GM11168 (cell line): ENCODE measurements at regions not wholly inside any gene's neighbourhood (a gene's known extent, or its start where the extent isn't known, plus 50 kb on each side); places are given as distances from the start of the nearest gene placed in this dataset.

Experiments used
- in situ Hi-C: fragments of 300-500 bp; cut with MboI; formaldehyde crosslinking; loops from one replicate; pipeline ENCODE4 v1.12.0; 2022; ENCODE audit warnings: low sequenced_read_pairs; ENCODE audit not compliant: unreplicated experiment

DNA sequence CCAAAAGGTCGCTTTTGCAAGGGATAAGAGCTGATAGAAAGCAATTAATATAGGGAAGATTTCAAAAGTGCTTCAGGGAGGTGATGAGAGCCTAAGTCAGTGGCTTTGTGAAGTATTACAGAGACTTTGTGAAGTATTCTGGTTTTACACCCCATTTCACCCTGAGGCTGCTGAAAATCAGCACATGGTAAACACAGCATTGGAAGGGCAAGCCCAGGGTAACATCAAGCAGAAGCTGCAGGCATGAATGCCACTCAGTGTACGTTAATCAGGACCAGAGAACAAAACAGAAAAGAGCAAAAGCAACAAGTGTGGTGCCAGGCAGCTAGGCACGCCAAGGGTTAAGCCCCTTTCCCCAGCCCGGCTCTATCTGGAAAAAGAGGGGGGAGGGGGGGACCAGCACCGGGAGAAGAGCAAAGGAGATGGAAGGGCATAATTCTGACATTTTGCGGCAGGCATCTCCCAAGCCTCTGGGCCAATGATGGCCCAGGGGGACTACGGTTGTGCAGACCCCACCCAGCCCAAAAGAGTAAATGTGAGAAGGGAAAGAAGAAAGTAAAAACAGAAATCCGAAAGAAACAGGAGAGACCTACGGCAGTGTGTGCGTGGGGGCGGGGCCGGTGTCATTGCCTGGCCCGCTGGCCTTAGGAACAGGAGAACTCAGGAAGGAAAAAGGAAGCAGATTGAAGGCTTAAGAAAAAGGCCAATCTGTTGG is 58.9 kb downstream of the DHRS2 start:
- in situ Hi-C loops = no loop called here

DNA sequence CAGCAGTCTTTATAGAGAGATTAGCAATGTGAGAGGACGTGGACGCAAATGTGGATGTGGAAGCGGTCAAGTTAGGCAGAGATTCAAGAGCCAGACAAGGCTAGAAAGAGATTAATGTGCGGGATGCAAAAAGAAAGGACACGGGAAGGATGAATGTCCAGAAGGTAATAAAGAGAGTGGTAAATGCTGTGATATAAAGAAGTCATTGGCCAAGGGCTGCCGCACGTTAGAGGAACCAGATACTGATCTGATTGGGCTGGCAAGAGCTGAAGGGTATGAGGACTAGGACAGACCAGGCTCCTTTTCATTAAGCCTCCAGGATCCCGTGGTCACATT is 59.5 kb downstream of the DHRS2 start:
- in situ Hi-C loops = no loop called here

DNA sequence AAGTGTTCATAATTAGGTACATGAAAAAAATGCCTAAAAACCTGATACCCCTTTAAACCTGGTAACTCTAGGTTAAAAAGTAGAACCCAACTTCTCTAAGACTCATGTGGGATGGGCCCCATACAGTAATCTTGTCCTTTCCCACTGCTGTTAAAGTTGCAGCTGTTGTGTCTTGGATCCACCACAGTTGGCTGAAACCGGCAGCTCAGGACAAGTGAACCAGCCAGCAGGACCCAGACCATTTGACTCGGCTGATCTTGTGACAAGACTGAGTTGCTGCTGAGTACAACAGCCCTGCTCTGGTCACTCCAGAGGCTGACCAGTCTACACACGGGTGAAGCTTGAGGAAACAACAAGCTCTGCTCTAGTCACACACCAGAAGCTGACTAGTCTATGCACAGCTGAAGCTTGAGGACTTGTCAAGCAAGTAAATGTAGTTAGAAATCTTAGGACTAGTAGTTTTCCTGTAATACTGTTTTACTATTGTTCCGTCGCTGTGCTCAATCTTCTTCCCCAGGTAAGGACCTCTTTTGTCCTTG is 60.6 kb downstream of the DHRS2 start:
- in situ Hi-C loops = no loop called here

DNA sequence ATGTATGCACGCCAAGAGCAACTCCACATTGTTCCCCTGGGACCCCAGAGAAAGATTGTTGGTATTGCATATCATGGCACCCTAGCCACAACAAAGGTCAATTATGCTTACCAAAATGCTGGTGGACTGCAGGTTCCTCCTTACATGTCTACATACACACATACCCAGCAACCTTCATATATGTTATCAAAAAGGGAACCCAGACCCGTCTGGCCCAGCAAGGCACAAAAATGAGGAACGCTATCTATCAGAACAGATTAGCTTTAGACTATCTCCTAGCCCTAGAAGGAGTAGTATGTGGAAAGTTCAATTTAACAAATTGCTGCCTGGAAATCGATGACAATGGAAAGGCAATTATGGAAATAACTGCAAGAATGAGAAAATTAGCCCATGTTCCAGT is 61.5 kb downstream of the DHRS2 start:
- in situ Hi-C loops = no loop called here

DNA sequence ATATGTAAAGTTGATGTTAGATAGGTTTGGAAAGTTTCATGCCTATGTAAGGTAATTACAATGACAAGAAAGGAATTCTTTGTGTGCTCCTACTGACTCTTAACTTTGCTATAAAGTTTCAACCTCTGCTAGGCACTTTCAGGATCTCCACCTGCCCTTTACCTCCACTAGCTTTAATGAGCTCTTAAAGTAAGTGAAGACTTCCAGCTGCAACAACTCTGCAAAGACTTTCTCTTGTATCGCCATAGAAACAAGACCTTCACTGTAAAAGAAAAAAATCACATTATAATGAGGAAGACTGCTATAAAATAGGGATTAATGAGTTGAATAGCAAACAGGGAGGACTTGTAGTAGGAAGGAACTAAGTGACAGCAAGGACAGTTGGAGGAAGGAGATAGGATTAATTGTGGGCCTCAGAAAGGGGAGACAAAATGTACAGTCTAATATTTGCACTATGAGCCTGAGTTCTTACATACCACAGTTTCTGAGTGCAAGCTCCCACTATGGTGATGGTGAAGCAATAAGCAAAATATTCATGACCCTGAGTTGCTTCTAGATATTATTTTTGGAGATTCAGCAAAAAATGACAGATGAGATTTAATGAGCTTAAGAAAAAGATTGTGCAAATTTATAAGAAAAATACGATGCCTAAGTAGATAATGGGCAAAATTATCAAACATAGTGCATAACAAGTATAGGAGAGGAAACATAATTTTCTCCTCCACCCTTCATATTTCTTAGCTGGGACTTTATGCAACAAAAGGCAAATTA is 66.7 kb downstream of the DHRS2 start:
- in situ Hi-C loops = no loop called here

DNA sequence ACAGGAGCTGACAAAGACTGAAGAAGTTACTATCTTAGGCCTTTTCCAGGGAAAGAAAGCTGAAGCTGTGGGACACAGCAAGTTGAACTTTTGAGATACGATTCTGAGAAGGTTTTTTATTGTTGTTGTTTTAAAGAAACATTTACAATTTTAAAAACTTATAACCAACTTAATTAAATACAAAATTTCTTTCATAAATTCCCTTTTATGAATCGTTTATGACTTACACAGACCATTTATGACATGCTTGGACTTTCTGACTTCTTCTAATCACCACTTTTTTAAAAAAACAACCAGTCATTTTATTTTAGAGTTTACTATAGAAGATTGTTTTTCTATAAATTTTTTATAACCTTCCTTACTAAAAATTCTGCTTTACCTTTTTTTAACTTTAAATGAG is 68.7 kb downstream of the DHRS2 start:
- in situ Hi-C loops = no loop called here

DNA sequence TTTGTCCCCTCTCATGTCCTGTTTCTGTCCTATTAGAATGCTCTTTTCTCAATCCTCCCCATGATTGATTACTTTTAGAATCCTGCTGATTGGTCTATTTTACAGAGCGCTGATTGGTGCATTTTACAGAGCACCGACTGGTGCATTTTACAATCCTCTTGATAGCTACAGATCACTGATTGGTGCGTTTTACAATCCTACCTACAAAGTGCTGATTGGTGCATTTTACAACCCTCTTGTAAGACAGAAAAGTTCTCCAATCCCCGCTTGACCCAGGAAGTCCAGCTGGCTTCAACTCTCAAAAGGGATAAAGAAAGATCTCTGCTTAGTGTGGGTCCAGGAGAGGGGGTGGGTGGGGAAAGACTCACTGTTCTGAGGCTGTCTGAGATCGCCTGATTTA is 71.3 kb downstream of the DHRS2 start:
- in situ Hi-C loops = no loop called here

DNA sequence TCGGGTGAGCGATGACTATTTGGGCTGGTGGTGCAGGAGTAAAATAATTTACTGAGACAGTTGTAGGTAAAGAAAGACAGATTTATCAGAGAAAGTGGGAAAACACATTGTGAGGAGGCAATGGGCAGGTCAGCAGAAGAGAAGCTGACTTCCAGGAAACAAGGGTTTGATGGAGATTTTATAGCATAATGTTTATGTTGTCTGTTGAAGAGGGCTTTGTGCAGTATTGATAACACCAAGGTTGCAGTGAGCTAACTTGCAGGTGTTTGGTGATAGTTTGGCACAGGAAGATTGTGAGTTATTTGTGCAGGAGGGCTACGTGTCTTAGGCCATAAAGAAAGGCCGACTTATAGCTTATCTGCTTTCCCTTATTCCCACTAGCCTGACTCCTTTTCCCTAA is 72.2 kb downstream of the DHRS2 start:
- in situ Hi-C loops = no loop called here

DNA sequence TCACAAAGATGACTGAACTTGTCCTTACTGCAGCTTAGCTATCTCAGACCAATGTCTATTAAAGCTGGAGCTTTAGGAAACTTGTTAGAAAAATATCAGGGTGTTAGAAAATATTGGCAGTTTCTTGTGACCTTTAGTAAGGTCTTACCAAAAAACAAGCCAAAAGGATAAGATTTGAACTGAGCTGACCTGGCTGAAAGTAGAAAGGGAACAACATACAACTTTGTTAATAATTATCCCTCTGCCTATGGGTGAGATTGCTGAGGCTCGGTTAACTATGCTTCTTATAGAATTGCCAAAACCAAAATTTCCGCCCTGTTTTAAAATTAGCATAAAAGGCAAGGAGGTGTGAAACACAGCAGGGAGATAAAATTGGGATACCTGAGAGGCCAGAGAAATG is 73.8 kb downstream of the DHRS2 start:
- in situ Hi-C loops = no loop called here

DNA sequence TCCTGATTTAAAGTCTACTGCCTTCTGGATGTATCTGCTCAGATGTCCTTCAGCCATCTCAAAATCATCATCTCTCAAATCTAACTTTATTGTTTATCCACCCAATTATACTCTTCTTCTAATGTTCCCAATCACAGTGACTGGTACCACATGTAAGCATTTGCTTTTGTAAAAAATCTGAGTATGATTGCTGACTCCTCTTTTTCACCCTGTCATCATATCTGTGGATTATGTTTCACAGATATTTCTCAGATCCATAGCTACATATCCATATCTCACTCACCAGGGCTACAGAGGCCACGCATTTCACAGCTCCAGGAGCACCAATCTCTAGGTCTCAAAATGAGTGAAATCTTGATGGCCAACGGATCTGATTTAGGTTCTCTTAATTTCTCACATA is 76.1 kb downstream of the DHRS2 start:
- in situ Hi-C loops = no loop called here

DNA sequence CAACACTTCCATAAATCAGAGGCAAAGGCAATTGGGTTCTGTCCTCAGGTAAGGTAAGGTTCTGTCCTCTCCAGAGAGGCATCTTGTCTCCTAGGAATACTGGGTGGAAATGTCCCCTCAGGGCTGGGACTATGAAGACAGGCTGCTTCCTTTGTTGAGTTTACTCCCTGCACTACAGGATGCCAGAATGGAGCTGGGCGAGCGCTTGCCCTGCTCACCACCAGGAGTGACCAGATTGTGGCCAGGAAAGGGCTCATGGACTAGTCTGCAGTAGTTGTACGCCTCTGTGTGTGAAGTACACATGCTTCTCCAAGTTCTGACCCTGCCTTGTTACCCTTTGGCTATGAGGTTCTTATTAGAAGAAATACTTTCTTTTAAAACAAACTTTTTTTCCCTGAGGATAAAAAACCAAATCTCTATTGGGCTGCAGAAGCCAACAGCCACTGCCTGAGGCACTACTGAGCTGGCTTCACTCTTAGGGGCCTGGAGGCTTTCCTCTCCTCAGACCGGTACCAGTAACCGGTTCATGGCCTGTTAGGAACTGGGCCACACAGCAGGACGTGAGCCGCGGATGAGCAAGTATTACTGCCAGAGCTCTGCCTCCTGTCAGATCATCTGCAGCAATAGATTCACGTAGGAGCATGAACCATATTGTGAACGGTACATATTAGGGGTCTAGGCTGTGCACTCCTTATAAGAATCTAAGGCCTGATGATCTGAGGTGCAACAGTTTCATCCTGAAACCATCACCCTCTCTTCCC is 83.2 kb downstream of the DHRS2 start:
- in situ Hi-C loops = no loop called here

DNA sequence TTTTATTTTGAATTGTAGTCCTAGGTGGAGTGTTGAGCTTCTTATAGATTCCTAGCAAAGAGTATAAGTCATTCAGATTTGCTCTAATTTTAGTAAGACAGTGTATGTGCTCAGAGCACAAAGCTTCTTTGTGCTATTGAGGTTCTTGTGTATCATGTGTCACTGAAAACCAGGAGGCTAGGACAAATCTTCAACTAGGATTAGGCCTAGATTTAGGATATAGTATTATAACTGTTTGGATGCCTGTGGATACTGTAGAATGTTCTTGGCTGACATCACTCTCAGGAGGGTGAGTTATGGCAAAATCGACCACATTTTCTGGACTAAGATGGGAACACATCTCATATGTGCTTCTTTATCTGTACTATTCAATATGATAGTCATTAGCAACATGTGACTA is 86.5 kb downstream of the DHRS2 start:
- in situ Hi-C loops = loop anchor here (10.0 kb wide), 1 partner anchor 192 kb away; no protein-coding TSS in a partner anchor

DNA sequence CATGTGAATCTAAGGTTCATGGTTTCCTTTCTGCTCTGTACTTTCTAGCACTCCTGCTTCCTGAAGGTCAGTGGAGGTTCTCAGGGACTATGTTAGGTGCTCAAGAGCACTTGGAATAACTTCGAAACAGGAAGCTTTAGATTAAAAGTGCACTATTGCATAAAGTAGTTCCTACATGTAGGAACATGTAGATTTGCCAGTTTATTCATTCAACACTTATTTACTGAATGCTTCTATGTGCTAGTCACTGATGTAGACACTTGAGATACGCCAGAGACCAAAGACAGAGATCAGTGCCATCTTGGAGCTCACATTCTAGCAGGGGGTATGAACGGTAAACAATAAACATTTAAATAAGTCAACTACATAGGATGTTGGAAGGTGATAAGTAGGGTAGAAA is 87.7 kb downstream of the DHRS2 start:
- in situ Hi-C loops = loop anchor here (10.0 kb wide), 1 partner anchor 191 kb away; no protein-coding TSS in a partner anchor

DNA sequence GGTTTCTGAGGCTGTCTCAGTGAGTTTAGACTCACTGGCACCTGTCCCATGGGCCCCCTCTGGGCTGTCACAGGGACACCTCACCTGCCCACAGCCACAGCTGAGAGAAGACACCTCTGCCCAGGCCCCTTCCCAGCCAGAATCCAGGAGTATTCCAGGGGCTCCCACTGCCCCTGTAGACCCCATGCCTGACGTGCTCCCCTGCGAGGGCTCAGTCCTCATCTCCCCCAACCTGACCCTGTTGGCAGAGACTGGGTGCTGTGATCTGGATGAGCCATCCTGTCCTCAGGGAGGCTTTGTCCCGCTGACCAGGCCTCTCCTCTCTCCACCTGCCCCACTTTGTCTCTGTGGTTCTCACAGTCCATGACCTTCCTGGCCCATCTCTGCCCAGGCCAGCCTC is 89.4 kb downstream of the DHRS2 start:
- in situ Hi-C loops = loop anchor here (10.0 kb wide), 1 partner anchor 189 kb away; no protein-coding TSS in a partner anchor

DNA sequence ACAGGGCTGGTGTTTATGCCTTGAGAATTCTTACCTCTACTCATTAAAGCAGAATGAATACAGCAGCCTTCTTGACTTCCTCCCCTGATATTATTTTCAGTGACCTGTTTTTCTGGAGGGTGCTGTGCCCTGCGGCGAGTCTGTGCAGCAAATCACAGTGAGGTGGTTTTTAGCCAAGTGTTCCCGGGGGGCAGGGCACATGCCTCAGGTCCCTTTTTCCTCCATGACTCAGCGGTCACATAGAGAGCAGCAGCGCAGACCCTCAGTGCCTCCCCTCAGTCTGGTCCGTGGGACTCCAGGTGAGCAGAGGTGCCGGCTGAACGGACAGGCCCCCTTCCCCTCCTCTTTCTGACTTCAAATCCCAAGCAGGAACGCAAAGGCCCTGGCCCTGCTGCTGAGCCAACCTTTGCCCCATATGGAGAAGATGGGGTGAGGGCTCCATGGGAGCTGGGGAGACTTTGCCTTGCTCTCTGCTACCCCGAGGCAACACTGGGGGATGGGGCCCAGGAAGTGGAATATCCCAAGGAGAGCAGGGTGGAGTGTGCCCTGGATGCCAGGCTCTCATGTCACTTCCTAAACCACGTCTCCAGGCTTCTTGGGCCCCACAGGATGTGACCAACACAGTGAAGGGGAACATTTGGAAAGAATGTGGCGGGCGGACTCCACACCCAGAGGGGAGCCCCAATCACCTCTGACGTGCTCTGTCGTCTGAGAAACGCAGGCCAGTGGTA is 90.0 kb downstream of the DHRS2 start:
- in situ Hi-C loops = loop anchor here (10.0 kb wide), 1 partner anchor 189 kb away; no protein-coding TSS in a partner anchor

DNA sequence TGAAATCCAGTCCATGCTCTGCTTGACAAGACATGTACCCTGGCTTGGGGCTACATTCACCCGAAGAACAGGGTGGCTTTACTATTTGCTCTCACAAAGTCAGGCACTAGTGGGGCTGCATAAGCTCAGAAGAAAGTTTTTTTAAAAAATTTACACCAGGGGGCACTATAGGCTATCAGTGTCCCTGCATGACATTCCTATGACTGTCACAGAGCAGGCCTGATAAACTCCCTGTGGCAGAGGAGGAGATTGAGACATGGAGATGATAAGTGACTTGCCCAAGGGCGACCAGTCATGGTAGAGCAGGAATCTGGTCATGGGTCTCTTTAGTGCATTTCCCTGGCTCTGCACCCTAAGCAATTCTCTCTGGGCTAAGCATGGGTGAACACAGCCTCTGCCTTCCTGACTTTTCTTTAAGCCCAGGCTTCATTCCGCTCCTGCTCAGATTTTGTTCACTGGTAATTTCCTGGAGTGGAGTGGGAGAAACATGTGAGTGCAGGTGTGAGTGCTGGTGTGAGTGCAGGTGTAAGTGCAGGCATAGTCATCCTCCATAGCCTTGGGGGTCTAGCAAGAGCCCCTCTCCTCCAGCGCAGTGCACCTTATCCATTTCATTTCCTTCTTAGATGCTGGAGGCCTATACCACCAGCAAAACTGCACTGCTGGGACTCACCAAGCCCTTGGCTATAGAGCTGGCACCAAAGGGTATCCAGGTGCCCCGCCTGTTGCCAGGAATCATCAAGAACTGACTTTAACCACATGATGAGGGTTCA is 91.6 kb downstream of the DHRS2 start:
- in situ Hi-C loops = loop anchor here (10.0 kb wide), 1 partner anchor 187 kb away; no protein-coding TSS in a partner anchor

DNA sequence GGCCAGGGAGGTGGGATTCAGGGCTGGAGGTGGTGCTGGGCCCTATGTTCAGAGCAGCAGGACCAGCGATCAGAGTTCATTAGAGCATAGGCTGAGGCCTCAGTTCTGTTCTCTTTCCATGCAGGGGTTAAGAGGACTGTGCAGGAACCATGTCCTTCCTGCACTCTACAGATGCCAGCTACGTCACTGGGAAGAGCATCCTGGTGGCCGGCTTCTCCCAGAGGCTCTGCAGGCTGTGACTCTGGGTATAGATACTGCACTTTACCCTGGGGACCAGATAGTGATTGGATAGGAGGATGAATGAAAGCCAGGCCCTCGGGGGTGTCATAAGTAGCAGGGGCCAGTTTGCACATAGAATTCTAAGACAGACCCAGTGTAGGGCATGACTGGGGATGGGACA is 92.6 kb downstream of the DHRS2 start:
- in situ Hi-C loops = loop anchor here (10.0 kb wide), 1 partner anchor 186 kb away; no protein-coding TSS in a partner anchor

DNA sequence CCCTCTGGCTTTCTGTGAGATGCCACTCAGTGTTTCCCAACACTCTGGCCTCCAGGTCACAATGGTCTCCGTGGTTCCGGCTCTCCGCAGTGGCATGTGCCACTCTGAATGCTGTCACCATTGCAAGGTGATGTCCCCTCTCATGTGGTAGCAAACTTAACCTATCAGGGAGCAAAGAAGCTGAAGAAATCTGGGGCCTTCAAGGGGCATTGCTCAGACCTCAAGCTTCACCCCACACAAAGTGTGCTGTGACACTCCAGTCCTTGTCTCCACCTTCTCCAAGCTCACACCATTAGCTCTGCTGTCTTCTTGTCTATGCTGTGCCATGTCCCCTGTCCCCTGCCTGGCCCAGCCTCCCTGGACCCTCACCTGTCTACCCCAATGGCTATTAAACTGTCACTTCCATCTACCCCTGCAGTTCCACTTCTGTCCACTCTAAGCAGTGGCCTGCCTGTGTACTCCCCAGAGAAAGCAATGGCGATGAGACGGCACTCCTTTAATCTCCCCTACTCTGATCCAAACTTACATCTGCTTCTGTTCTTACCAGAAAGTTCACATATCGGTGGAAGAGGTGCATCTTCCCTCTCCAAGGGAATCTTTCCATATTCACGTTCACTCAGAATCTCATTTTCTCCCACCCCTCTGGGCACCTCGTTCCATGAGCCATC is 93.7 kb downstream of the DHRS2 start:
- in situ Hi-C loops = loop anchor here (10.0 kb wide), 1 partner anchor 185 kb away; no protein-coding TSS in a partner anchor

DNA sequence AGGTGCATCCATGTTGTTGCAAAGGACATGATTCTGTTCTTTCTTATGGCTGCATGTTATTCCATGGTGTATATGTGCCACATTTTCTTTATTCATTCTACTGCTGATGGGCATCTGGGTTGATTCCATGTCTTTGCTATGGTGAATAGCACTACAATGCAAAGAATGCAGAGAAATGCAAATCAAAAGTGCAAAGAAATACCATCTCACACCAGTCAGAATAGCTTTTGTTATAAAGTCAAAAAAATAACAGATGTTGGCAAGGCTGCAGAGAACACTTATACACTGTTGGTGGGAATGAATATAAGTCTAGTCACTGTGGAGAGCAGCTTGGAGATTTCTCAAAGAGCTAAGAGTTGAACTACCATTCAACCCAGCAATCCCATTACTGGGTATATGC is 99.2 kb downstream of the DHRS2 start:
- in situ Hi-C loops = no loop called here
